HCT116 (cell line): ENCODE measurements at regions not wholly inside any gene's neighbourhood (a gene's known extent, or its start where the extent isn't known, plus 50 kb on each side); places are given as distances from the start of the nearest gene placed in this dataset.

Experiments used
- ATAC-seq: fragments of 200-7000 bp; cut with Tn5 transposase; 2 replicates; pipeline ENCODE4 v1.9.1; 2020; ENCODE audit warnings: mild to moderate bottlenecking, moderate library complexity
- BruUV-seq: library from RNA; stranded (reverse); fragments of 400-500 nt; replicated peaks from 2 replicates; lab custom pipeline; 2021; lab: Mats Ljungman, UMichigan
- CTCF ChIA-PET: fragments of 300-600 bp; sonication (Branson Sonifier 250); formaldehyde crosslinking; loops from one replicate; lab custom pipeline; 2021; ENCODE audit warnings: antibody characterized with exemption; lab: Charles Lee
- POLR2A ChIA-PET: fragments of 300-600, 350-600 bp; sonication (Branson Sonifier 250); formaldehyde crosslinking; loops from one replicate; lab custom pipeline; 2021; ENCODE audit warnings: antibody characterized with exemption; lab: Charles Lee
- RAD21 ChIA-PET, 2 experiments: fragments of 300-600 bp; sonication (Branson Sonifier 250); formaldehyde crosslinking; loops; one replicate each; lab custom pipeline; 2023; ENCODE audit warnings: low total read pairs in 2 of 2; ENCODE audit not compliant: uncharacterized antibody in 2 of 2, unreplicated experiment in 2 of 2, low non-redundant PET in 1 of 2; lab: Charles Lee
- DNase-seq: peaks from one replicate; pipeline ENCODE4 v3.0.0-alpha.2; 2010; ENCODE audit warnings: low read depth, low spot score
- H2AFZ ChIP-seq: fragments of 200-600 bp; shearing (Covaris generic), sonication (generic); 2 replicates; pipeline ENCODE4 v1.6.1; 2017; ENCODE audit warnings: low read depth, mixed run types, mixed read lengths, antibody characterized with exemption, low read length; ENCODE audit not compliant: poor library complexity, severe bottlenecking
- H3K27ac ChIP-seq: 2 replicates; pipeline ENCODE4 v1.5.1; 2012; ENCODE audit warnings: low read depth, low read length
- H3K27me3 ChIP-seq: fragments of 200-600 bp; sonication (generic); 2 replicates; pipeline ENCODE4 v1.6.1; 2016; ENCODE audit warnings: mixed run types, low read length, mixed read lengths; ENCODE audit not compliant: insufficient read depth
- H3K36me3 ChIP-seq, 2 experiments: fragments of 200-500 bp in 1 of 2; fragments of 200-600 bp in 1 of 2; sonication (Bioruptor generic) in 1 of 2; sonication (generic) in 1 of 2; 2 replicates each; pipeline versions ENCODE4 v1.5.1 to v1.6.1; 2014 to 2016; ENCODE audit warnings: low read length in 2 of 2, inconsistent platforms in 1 of 2, mixed read lengths in 1 of 2, mixed run types in 1 of 2; ENCODE audit not compliant: insufficient read depth in 2 of 2, control insufficient read depth in 1 of 2
- H3K4me1 ChIP-seq, 2 experiments: fragments of 200-600 bp in 1 of 2; sonication (generic) in 1 of 2; 2 replicates each; pipeline versions ENCODE4 v1.5.1 to v1.6.1; 2012 to 2017; ENCODE audit warnings: low read length in 2 of 2, inconsistent platforms in 1 of 2, mild to moderate bottlenecking in 1 of 2, mixed read lengths in 1 of 2, mixed run types in 1 of 2, moderate library complexity in 1 of 2; ENCODE audit not compliant: insufficient read depth in 2 of 2, control insufficient read depth in 1 of 2
- H3K4me2 ChIP-seq: fragments of 200-600 bp; sonication (generic); 2 replicates; pipeline ENCODE4 v1.6.1; 2017; ENCODE audit warnings: mixed run types, low read length, mixed read lengths
- H3K4me3 ChIP-seq, 2 experiments: fragments of 200-600 bp in 1 of 2; sonication (generic) in 1 of 2; replicated peaks in 1 of 2; 2 replicates each; pipeline ENCODE4 v1.5.1; 2011 to 2016; ENCODE audit warnings: low read length in 2 of 2, control low read depth in 1 of 2, low read depth in 1 of 2, mild to moderate bottlenecking in 1 of 2, mixed read lengths in 1 of 2, mixed run types in 1 of 2
- H3K79me2 ChIP-seq: fragments of 200-600 bp; sonication (generic); 2 replicates; pipeline ENCODE4 v1.6.1; 2017; ENCODE audit warnings: mild to moderate bottlenecking, mixed run types, low read length, moderate library complexity, mixed read lengths; ENCODE audit not compliant: insufficient read depth
- H3K9ac ChIP-seq: fragments of 200-600 bp; sonication (generic); 2 replicates; pipeline ENCODE4 v1.6.1; 2016; ENCODE audit warnings: low read length, mixed read lengths
- H3K9me2 ChIP-seq: fragments of 200-600 bp; sonication (generic), shearing (Covaris generic); 2 replicates; pipeline ENCODE4 v1.6.1; 2017; ENCODE audit warnings: mixed run types, mild to moderate bottlenecking, moderate library complexity; ENCODE audit not compliant: insufficient read depth
- H3K9me3 ChIP-seq, 2 experiments: fragments of 200-500 bp in 1 of 2; fragments of 200-600 bp in 1 of 2; sonication (Bioruptor generic) in 1 of 2; sonication (generic) in 1 of 2; 2 replicates each; pipeline ENCODE4 v1.6.1; 2014 to 2017; ENCODE audit warnings: low read length in 2 of 2, mixed read lengths in 2 of 2, inconsistent platforms in 1 of 2, low read depth in 1 of 2, mild to moderate bottlenecking in 1 of 2, mixed run types in 1 of 2, moderate library complexity in 1 of 2; ENCODE audit not compliant: control insufficient read depth in 1 of 2, insufficient read depth in 1 of 2
- H4K20me1 ChIP-seq: fragments of 200-600 bp; sonication (generic), shearing (Covaris generic); 2 replicates; pipeline ENCODE4 v1.6.1; 2017; ENCODE audit warnings: mixed run types, mild to moderate bottlenecking, moderate library complexity; ENCODE audit not compliant: insufficient read depth
- CEBPB ChIP-seq: IDR thresholded peaks from 2 replicates; pipeline ENCODE4 v1.6.1; 2012; ENCODE audit warnings: low read depth
- CTCF ChIP-seq, 3 experiments: fragments of 200-600 bp in 1 of 3; sonication (generic) in 1 of 3; IDR thresholded peaks in 2 of 3; conservative IDR thresholded peaks in 1 of 3; 2 replicates each; pipeline ENCODE4 v1.5.1; 2012 to 2017; ENCODE audit warnings: low read depth in 2 of 3, low read length in 2 of 3, antibody characterized with exemption in 1 of 3, borderline replicate concordance in 1 of 3, control low read depth in 1 of 3, mild to moderate bottlenecking in 1 of 3, mixed read lengths in 1 of 3, mixed run types in 1 of 3, moderate library complexity in 1 of 3; ENCODE audit not compliant: insufficient read depth in 1 of 3
- JUND ChIP-seq: IDR thresholded peaks from 2 replicates; pipeline ENCODE4 v1.6.1; 2012
- MAX ChIP-seq: IDR thresholded peaks from 2 replicates; pipeline ENCODE4 v1.6.1; 2012
- intact Hi-C: fragments of 100-400 bp; cut with micrococcal nuclease; formaldehyde crosslinking; loops from 2 replicates; pipeline ENCODE4 v1.10.0; 2022

DNA sequence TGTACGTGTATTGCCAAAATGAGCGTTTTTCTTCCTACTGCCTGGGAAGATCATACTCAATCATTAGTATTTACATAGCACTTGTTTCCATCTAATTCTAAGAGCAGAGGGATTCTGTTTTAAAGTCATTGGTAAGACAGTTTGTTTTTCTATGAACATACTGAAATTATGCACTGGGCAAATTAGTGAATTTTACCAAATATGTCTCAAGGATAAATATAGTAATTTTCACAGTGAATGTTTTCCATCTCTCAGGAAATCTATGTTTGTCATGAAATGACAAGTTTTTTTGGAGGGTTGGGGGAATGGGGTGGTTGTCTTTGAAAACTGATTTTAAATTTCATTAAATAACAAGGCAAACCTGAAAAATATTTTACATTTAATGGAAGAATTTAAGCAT, 441.3 kb upstream of the ARRDC3 start:
- H3K4me3 ChIP-seq, result no peak overlapping the region
- no TSS peak for BruUV-seq
- no peaks in the 10 kb centered on the region for H3K36me3 ChIP-seq
- POLR2A ChIA-PET, result no interaction called here
- H3K27me3 ChIP-seq, result no peaks in the 10 kb centered on the region
- H3K4me2 ChIP-seq, result no peak overlapping the region
- DNase-seq (no peak), ATAC-seq (no peak)
- H3K4me1 ChIP-seq, result no peaks in the 10 kb centered on the region
- H3K27ac ChIP-seq, result no peak overlapping the region
- H3K9ac ChIP-seq, result no peak overlapping the region
- RAD21 ChIA-PET, result no interaction called here
- intact Hi-C loops, result no loop called here
- H2AFZ ChIP-seq, result no peak overlapping the region
- no peaks in the 10 kb centered on the region for H3K79me2 ChIP-seq
- H4K20me1 ChIP-seq, result no peaks in the 10 kb centered on the region
- CTCF ChIA-PET, result no interaction called here
- H3K9me3 ChIP-seq, result no peaks in the 10 kb centered on the region
- TF ChIP-seq CTCF (IDR thresholded peaks at IDR 0.05 in 2 of 3, conservative IDR thresholded peaks at IDR 0.05 in 1 of 3; ENCODE audit: borderline replicate concordance in 1 of 3, insufficient read depth in 1 of 3, low read depth in 2 of 3, low read length in 2 of 3), result no peak
- no peak for TF ChIP-seq MAX
- H3K9me2 ChIP-seq, result no peaks in the 10 kb centered on the region

GRCh38 chr5:91820874-91821273, 437.8 kb upstream of the ARRDC3 start:
- Histone ChIP-seq H3K4me1 (no peaks in the 10 kb centered on the region), H3K9me2 (no peaks in the 10 kb centered on the region), H3K4me3 (no peak overlapping the region), H3K4me2 (no peak overlapping the region), H4K20me1 (no peaks in the 10 kb centered on the region), H3K36me3 (no peaks in the 10 kb centered on the region), H3K27ac (no peak overlapping the region), H3K79me2 (no peaks in the 10 kb centered on the region), H3K27me3 (no peaks in the 10 kb centered on the region), H2AFZ (no peak overlapping the region), H3K9ac (no peak overlapping the region), H3K9me3 (no peaks in the 10 kb centered on the region)
- ChIA-PET RAD21 (no interaction called here), POLR2A (no interaction called here), CTCF (no interaction called here)
- ATAC-seq (no peak), DNase-seq (no peak)
- BruUV-seq, result no TSS peak
- TF ChIP-seq CEBPB, result no peak
- no peak for TF ChIP-seq JUND
- TF ChIP-seq CTCF (IDR thresholded peaks at IDR 0.05 in 2 of 3, conservative IDR thresholded peaks at IDR 0.05 in 1 of 3; ENCODE audit: borderline replicate concordance in 1 of 3, insufficient read depth in 1 of 3, low read depth in 2 of 3, low read length in 2 of 3), result no peak
- intact Hi-C loops, result no loop called here
